ENCODE measurements at regions not wholly inside any gene's neighbourhood (a gene's known extent, or its start where the extent isn't known, plus 50 kb on each side); places are given as distances from the start of the nearest gene placed in this dataset.

GRCh38 chr22:48245196-48245485, 1482.7 kb downstream of the TBC1D22A start:
- FAIRE-seq (no peak), ATAC-seq (no peak), DNase-seq (ENCODE audit: low spot score) (no peak)
- no peaks in the 10 kb centered on the region for H3K4me1 ChIP-seq (ENCODE audit: insufficient read depth, low read length)
- no peak overlapping the region for H3K27ac ChIP-seq (ENCODE audit: extremely low read length, insufficient read depth, low read length)
- intact Hi-C loops (cut with micrococcal nuclease; ENCODE audit: unreplicated experiment), result no loop called here
- H4K20me1 ChIP-seq (ENCODE audit: insufficient read depth, low read length), result no peaks in the 10 kb centered on the region
- ChIA-PET CTCF (ENCODE audit: low intra/inter-chr PET ratio, low total read pairs) (no interaction called here), POLR2A (no interaction called here)
- no peak overlapping the region for H3K4me2 ChIP-seq (ENCODE audit: low read depth, low read length)
- H3K9ac ChIP-seq (ENCODE audit: insufficient read depth, low read depth, low read length), result no peak overlapping the region
- no TSS peak for BruUV-seq (replicated peaks)
- H2AFZ ChIP-seq (ENCODE audit: low read length), result no peak overlapping the region
- H3K9me3 ChIP-seq (ENCODE audit: low read length), result no peaks in the 10 kb centered on the region
- TF ChIP-seq ZNF768 (CRISPR knock-in tag; IDR thresholded peaks at IDR 0.05), result no peak
- no peak for TF ChIP-seq TBX2 (CRISPR knock-in tag; IDR thresholded peaks at IDR 0.05; ENCODE audit: borderline replicate concordance)
- no peak for TF ChIP-seq TBL1XR1 (IDR thresholded peaks at IDR 0.05; ENCODE audit: borderline replicate concordance, low read length, partially characterized antibody)
- TF ChIP-seq GTF2F1 (IDR thresholded peaks at IDR 0.05; ENCODE audit: low read length), result no peak
- no peak for TF ChIP-seq MED1 (CRISPR knock-in tag; IDR thresholded peaks at IDR 0.05)
- TF ChIP-seq MAFF (IDR thresholded peaks at IDR 0.05; ENCODE audit: low read depth, low read length), result no peak
- no peak for TF ChIP-seq KAT8 (CRISPR knock-in tag; IDR thresholded peaks at IDR 0.05)
- TF ChIP-seq ZFP82 (CRISPR knock-in tag; IDR thresholded peaks at IDR 0.05; ENCODE audit: borderline replicate concordance), result no peak
- no peak for TF ChIP-seq ATF7 (IDR thresholded peaks at IDR 0.05)
- no peak for TF ChIP-seq ATF7 (CRISPR knock-in tag; IDR thresholded peaks at IDR 0.05)
- no peak for TF ChIP-seq ZNF7 (CRISPR knock-in tag; IDR thresholded peaks at IDR 0.05)
- TF ChIP-seq ZNF775 (CRISPR knock-in tag; IDR thresholded peaks at IDR 0.05; ENCODE audit: borderline replicate concordance), result no peak
- no peak for TF ChIP-seq DRAP1 (CRISPR knock-in tag; IDR thresholded peaks at IDR 0.05)
- H3K36me3 ChIP-seq (replicated peaks in 1 of 2; ENCODE audit: control insufficient read depth in 1 of 2, insufficient read depth in 2 of 2, low read length in 2 of 2), result no peaks in the 10 kb centered on the region
- peaks cover 3 to 38% of the 10 kb centered on the region in 2 experiments; a peak in 4 of 5 replicates for H3K27me3 ChIP-seq (ENCODE audit: control insufficient read depth in 1 of 2, insufficient read depth in 2 of 2, low read length in 2 of 2)
- in situ Hi-C loops (cut with HindIII; ENCODE audit: extremely low pct_ligation_motif_present, low pct_unique_long_range_greater_than_20kb), result no loop called here
- 38% methylated on average over 2 of the region's 2 CpGs for WGBS (ENCODE audit: low lambda C conversion rate)
- H3K4me3 ChIP-seq (replicated peaks in 1 of 3; ENCODE audit: insufficient read depth in 1 of 3, low read depth in 2 of 3, low read length in 3 of 3), result no peak overlapping the region
- H3K79me2 ChIP-seq (ENCODE audit: insufficient read depth, low read length), result no peaks in the 10 kb centered on the region

All from HepG2 (cell line).